GM21825 (cell line): ENCODE measurements at regions not wholly inside any gene's neighbourhood (a gene's known extent, or its start where the extent isn't known, plus 50 kb on each side); places are given as distances from the start of the nearest gene placed in this dataset.
"Not testable (repeated sequence)": the region's sequence is repeated elsewhere in the genome, so short reads cannot be mapped to it uniquely, and the experiment has no call there.

Experiments used
- ATAC-seq: cut with Tn5 transposase; IDR thresholded peaks from one replicate; pipeline ENCODE4 v1.9.1; 2021; ENCODE audit warnings: mild to moderate bottlenecking, moderate library complexity; ENCODE audit not compliant: unreplicated experiment

GRCh38 chr7:25436413-25436812, 208.1 kb upstream of the NPVF start:
- ATAC-seq, result no peak

GRCh38 chr7:25437308-25437707, 209.0 kb upstream of the NPVF start:
- ATAC-seq, result no peak

- ATAC-seq, result no peak
Measured at GRCh38 chr7:25444991-25445390, 216.7 kb upstream of the NPVF start.

- ATAC-seq, result no peak
Measured at GRCh38 chr7:25448301-25448700, 220.0 kb upstream of the NPVF start.

- ATAC-seq, result no peak
Measured at GRCh38 chr7:25454020-25454419, 225.7 kb upstream of the NPVF start.

- no peak for ATAC-seq
Measured at GRCh38 chr7:25454562-25455041, 226.3 kb upstream of the NPVF start.

GRCh38 chr7:25455683-25456251, 227.5 kb upstream of the NPVF start:
- ATAC-seq, result no peak

- no peak for ATAC-seq
Measured at GRCh38 chr7:25456467-25457171, 228.3 kb upstream of the NPVF start.

- ATAC-seq, result no peak
Measured at GRCh38 chr7:25459057-25459456, 230.8 kb upstream of the NPVF start.

GRCh38 chr7:25460433-25460832, 232.1 kb upstream of the NPVF start:
- ATAC-seq, result no peak

GRCh38 chr7:25469669-25470068, 241.4 kb upstream of the NPVF start:
- ATAC-seq, result no peak

- ATAC-seq, result no peak
Measured at GRCh38 chr7:25476863-25477499, 248.7 kb upstream of the NPVF start.

- not testable (repeated sequence) for ATAC-seq
Measured at GRCh38 chr7:25478221-25478620, 249.9 kb upstream of the NPVF start.

- ATAC-seq, result no peak
Measured at GRCh38 chr7:25478925-25479324, 250.6 kb upstream of the NPVF start.

- ATAC-seq, result no peak
Measured at GRCh38 chr7:25481891-25482290, 253.6 kb upstream of the NPVF start.

GRCh38 chr7:25482631-25483030, 254.3 kb upstream of the NPVF start:
- ATAC-seq, result no peak

- ATAC-seq, result no peak
Measured at GRCh38 chr7:25485026-25485425, 256.7 kb upstream of the NPVF start.

- ATAC-seq, result no peak
Measured at GRCh38 chr7:25486656-25487055, 258.4 kb upstream of the NPVF start.

- ATAC-seq, result no peak
Measured at GRCh38 chr7:25493805-25494366, 265.6 kb upstream of the NPVF start.

GRCh38 chr7:25494896-25495295, 266.6 kb upstream of the NPVF start:
- no peak for ATAC-seq

GRCh38 chr7:25495342-25496250, 267.3 kb upstream of the NPVF start:
- no peak for ATAC-seq
